Activated CD8-positive, alpha-beta T cell treated with anti-CD3 and anti-CD28 coated beads, Interleukin-2, amount 10 ng/mL, durations not matched to agents 7 days and 5 days (primary cell): ENCODE measurements at regions not wholly inside any gene's neighbourhood (a gene's known extent, or its start where the extent isn't known, plus 50 kb on each side); places are given as distances from the start of the nearest gene placed in this dataset.
"Not testable (repeated sequence)": the region's sequence is repeated elsewhere in the genome, so short reads cannot be mapped to it uniquely, and the experiment has no call there.

Experiments used
- ATAC-seq: fragments of 150-1000 bp; cut with Tn5 transposase; one replicate; pipeline ENCODE4 v1.10.0; 2021; ENCODE audit warnings: moderate library complexity
- CTCF ChIA-PET: fragments of 350-600 bp; sonication (Branson Sonifier 250); formaldehyde crosslinking; loops from one replicate; lab custom pipeline; 2021; ENCODE audit warnings: antibody characterized with exemption; lab: Charles Lee
- POLR2A ChIA-PET: fragments of 350-600 bp; sonication (Branson Sonifier 250); formaldehyde crosslinking; loops from one replicate; lab custom pipeline; 2021; ENCODE audit warnings: antibody characterized with exemption; lab: Charles Lee
- DNase-seq: peaks from one replicate; pipeline ENCODE4 v3.0.0-alpha.2; 2020
- H3K27ac Mint-ChIP-seq: one replicate; pipeline ENCODE4 v1.8.0; 2021; ENCODE audit warnings: mild to moderate bottlenecking, mixed read lengths
- H3K27me3 Mint-ChIP-seq: one replicate; pipeline ENCODE4 v1.8.0; 2021; ENCODE audit warnings: low read depth, mixed read lengths
- H3K36me3 Mint-ChIP-seq: one replicate; pipeline ENCODE4 v1.8.0; 2021; ENCODE audit warnings: low read depth, mixed read lengths
- H3K4me1 Mint-ChIP-seq: one replicate; pipeline ENCODE4 v1.8.0; 2021; ENCODE audit warnings: low read depth, mixed read lengths
- H3K4me3 Mint-ChIP-seq: one replicate; pipeline ENCODE4 v1.8.0; 2021; ENCODE audit warnings: mild to moderate bottlenecking, mixed read lengths
- H3K9me3 Mint-ChIP-seq: one replicate; pipeline ENCODE4 v1.8.0; 2022; ENCODE audit warnings: mixed read lengths; ENCODE audit not compliant: insufficient read depth

DNA sequence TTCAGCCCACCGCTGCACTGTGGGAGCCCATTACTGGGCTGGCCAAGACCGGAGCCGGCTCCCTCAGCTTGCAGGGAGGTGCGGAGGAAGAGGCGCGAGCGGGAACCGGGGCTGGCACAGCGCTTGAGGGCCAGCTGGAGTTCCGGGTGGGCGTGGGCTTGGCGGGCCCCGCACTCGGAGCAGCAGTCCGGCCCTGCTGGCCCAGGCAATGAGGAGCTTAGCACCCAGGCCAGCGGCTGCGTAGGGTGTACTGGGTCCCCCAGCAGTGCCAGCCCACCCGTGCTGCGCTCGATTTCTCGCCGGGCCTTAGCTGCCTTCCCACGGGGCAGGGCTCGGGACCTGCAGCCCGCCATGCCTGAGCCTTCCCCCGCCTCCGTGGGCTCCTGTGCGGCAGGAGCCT is 307.8 kb upstream of the DUSP10 start:
- not testable (repeated sequence) for H3K4me3 Mint-ChIP-seq

GRCh38 chr1:222049176-222049575 is 307.3 kb upstream of the DUSP10 start:
- Mint-ChIP-seq H3K9me3 (no peaks in the 10 kb centered on the region), H3K4me1 (peaks cover 17% of the 10 kb centered on the region), H3K4me3 (no peak overlapping the region), H3K27me3 (peaks cover 2% of the 10 kb centered on the region), H3K27ac (no peak overlapping the region), H3K36me3 (no peaks in the 10 kb centered on the region)
- ChIA-PET CTCF (no interaction called here), POLR2A (interaction anchor here (1.0 kb wide), 1 partner anchor 308 kb away, joined by 3 read pairs; the partner anchor contains the start of gene DUSP10)
- DNase-seq (no peak), ATAC-seq (no peak)

More for the DNA sequence above, 307.8 kb upstream of the DUSP10 start:
- H3K36me3 Mint-ChIP-seq, POLR2A ChIA-PET, CTCF ChIA-PET, H3K9me3 Mint-ChIP-seq, ATAC-seq, H3K27me3 Mint-ChIP-seq, H3K27ac Mint-ChIP-seq, DNase-seq: not testable (repeated sequence)
- peaks cover 17% of the 10 kb centered on the region for H3K4me1 Mint-ChIP-seq

DNA sequence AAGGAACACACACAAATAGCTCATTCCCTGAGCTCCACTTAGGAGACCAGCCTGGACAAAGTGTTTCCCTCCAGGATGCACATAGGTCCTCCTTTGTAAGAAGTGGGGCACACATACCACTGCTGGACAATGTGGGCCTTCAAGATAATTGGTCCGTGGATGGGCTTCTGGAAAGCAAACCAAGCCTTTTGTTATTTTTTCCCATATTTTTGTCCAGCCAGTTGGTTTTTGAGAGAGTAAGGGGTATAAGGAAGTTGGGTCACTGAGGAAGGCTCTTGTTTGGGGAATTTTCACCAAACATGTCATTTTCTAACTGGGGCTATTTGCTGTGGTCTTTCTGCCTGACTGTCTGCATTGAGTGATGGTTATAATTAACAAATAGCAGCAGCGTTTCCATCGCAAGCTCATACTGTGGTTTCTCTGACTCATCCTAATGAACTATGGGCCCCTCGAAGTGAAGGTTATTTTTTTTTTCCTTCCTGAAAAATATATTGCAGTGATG is 306.3 kb upstream of the DUSP10 start:
- Mint-ChIP-seq H3K4me1 (peaks cover 17% of the 10 kb centered on the region), H3K27me3 (peaks cover 2% of the 10 kb centered on the region), H3K9me3 (no peaks in the 10 kb centered on the region), H3K27ac (no peak overlapping the region), H3K4me3 (no peak overlapping the region), H3K36me3 (no peaks in the 10 kb centered on the region)
- CTCF ChIA-PET = interaction anchor here (1.1 kb wide), 1 partner anchor 407 kb away, joined by 4 read pairs; no protein-coding TSS in a partner anchor
- POLR2A ChIA-PET = interaction anchor here (1.0 kb wide), 1 partner anchor 306 kb away, joined by 3 read pairs; the partner anchor contains the start of gene DUSP10
- DNase-seq = no peak
- no peak for ATAC-seq

DNA sequence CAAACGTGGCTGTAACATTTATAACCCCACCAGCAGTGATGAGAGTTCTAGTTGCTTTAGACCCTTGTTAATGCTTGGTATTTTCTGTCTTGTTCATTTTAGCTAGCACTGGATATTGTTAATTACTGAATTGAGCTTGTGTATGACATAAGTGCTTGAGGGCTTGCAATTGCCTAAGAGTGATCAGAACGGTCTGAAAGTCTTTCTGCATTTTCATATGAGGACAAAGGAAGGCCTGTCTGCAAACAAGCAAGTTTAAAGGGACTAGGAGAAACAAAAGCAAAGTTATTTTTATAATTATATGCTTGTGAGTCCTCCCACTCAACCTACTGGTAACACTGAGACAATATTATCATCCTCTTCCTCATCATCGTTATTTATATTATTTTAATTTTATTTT is 305.5 kb upstream of the DUSP10 start:
- Mint-ChIP-seq H3K27me3 (peaks cover 2% of the 10 kb centered on the region), H3K4me3 (no peak overlapping the region), H3K9me3 (no peaks in the 10 kb centered on the region), H3K4me1 (peaks cover 17% of the 10 kb centered on the region), H3K27ac (no peak overlapping the region), H3K36me3 (no peaks in the 10 kb centered on the region)
- DNase-seq = no peak
- ATAC-seq = no peak
- ChIA-PET POLR2A (no interaction called here), CTCF (interaction anchor here (1.1 kb wide), 1 partner anchor 408 kb away, joined by 4 read pairs; no protein-coding TSS in a partner anchor)

- Mint-ChIP-seq H3K9me3 (no peaks in the 10 kb centered on the region), H3K27me3 (peaks cover 2% of the 10 kb centered on the region), H3K4me3 (no peak overlapping the region), H3K36me3 (no peaks in the 10 kb centered on the region), H3K27ac (no peak overlapping the region), H3K4me1 (peaks cover 17% of the 10 kb centered on the region)
- DNase-seq = no peak
- ChIA-PET POLR2A (no interaction called here), CTCF (no interaction called here)
- no peak for ATAC-seq
Observed at GRCh38 chr1:222046684-222047263, 304.9 kb upstream of the DUSP10 start.

DNA sequence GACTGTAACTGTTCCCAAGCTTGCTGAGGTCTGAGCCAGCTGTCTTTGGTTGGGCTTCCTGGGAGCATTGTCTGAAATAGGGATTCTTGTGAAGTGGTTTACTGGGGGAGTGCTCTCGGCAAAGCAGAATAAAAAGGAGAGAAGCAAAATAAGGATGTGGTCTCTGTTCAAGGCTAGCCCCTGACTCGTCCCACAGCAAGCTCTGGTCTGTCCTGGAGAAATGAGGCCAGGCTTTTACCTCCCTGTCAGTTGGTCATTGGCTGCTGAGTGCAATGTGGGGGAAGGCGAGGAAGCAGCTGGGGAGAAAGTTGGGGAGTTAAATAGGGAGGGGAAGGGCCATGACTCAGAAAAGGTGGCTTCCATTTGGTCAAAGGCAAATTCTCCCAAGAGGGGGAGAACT is 303.9 kb upstream of the DUSP10 start:
- Mint-ChIP-seq H3K27me3 (peaks cover 2% of the 10 kb centered on the region), H3K9me3 (no peaks in the 10 kb centered on the region), H3K36me3 (no peaks in the 10 kb centered on the region), H3K4me1 (peaks cover 17% of the 10 kb centered on the region), H3K4me3 (no peak overlapping the region), H3K27ac (no peak overlapping the region)
- POLR2A ChIA-PET = no interaction called here
- CTCF ChIA-PET = no interaction called here
- no peak for ATAC-seq
- DNase-seq = no peak

GRCh38 chr1:222045236-222045635 is 303.3 kb upstream of the DUSP10 start:
- CTCF ChIA-PET = no interaction called here
- no peaks in the 10 kb centered on the region for H3K27me3 Mint-ChIP-seq
- peaks cover 15% of the 10 kb centered on the region for H3K4me1 Mint-ChIP-seq
- no peaks in the 10 kb centered on the region for H3K9me3 Mint-ChIP-seq
- ATAC-seq (no peak), DNase-seq (no peak)
- no peak overlapping the region for H3K27ac Mint-ChIP-seq
- POLR2A ChIA-PET = no interaction called here
- H3K4me3 Mint-ChIP-seq = no peak overlapping the region
- no peaks in the 10 kb centered on the region for H3K36me3 Mint-ChIP-seq

DNA sequence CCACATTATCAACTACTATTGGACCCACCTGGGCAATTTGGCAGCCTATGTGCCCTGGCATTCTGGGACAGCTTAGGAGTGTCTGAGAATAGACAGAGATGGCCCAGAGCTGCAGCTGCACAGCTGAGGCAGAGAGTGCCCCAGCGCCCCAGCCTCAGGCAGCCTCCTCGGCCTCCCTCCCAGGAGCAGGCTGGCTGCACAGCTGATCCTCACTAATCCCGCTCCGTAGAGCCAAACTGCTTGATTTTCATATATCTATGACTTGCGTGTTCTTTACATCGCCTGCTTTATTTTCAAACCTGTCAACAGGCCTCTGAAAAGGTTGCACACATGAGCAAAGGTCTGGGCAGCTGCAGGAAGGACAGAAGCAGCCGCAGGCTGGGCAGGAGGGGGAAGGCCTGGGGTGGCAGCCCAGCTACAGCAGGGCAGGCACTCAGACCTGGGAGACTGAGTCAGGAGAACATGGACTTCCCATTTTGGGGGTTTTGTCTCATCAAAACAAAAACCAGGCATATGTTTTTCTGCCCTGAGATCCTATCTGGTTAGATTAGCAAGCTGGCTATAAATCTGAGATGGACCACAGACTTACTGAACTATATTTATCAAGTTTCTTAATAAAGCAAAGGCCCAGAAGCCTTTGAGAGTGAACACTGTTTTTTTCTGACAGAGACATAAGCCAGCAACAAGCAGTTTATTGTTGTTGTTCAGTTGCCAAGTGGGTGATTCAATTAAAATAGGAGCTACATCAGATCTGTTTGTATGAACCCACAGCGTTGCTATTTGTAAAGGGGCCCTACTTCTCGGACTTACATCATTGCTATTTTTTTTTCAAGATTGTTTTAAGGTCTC is 301.8 kb upstream of the DUSP10 start:
- ChIA-PET POLR2A (interaction anchor here (0.6 to 0.7 kb wide), 2 partner anchors 34 to 81 kb away, joined by 3 to 4 read pairs; no protein-coding TSS in a partner anchor), CTCF (no interaction called here)
- H3K4me1 Mint-ChIP-seq = peaks cover 11% of the 10 kb centered on the region
- no peak overlapping the region for H3K4me3 Mint-ChIP-seq
- no peak overlapping the region for H3K27ac Mint-ChIP-seq
- H3K36me3 Mint-ChIP-seq = no peaks in the 10 kb centered on the region
- ATAC-seq = no peak
- H3K27me3 Mint-ChIP-seq = no peaks in the 10 kb centered on the region
- no peaks in the 10 kb centered on the region for H3K9me3 Mint-ChIP-seq
- DNase-seq = no peak

DNA sequence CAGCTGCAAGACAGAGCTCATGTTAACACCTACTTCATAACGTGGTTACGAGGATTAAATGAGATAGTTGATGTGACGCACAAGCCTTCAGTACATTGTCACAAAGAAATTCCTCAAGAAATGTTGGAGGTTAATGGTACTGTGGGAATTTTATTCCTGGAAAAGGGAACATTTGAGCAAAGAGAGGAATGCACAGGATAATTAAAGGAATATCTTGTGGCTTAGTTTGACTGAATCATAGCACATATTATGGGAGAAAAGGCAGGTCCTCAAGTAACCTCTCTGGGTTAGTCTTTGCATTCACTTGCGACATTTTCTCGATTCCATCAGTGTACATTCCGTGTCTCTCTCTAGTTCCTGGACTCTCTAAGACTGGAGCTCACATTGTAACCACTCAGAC is 300.2 kb upstream of the DUSP10 start:
- ChIA-PET POLR2A (no interaction called here), CTCF (no interaction called here)
- no peak for ATAC-seq
- Mint-ChIP-seq H3K4me3 (no peak overlapping the region), H3K9me3 (no peaks in the 10 kb centered on the region), H3K27ac (no peak overlapping the region), H3K4me1 (no peaks in the 10 kb centered on the region), H3K36me3 (no peaks in the 10 kb centered on the region), H3K27me3 (peaks cover 4% of the 10 kb centered on the region)
- DNase-seq = no peak

DNA sequence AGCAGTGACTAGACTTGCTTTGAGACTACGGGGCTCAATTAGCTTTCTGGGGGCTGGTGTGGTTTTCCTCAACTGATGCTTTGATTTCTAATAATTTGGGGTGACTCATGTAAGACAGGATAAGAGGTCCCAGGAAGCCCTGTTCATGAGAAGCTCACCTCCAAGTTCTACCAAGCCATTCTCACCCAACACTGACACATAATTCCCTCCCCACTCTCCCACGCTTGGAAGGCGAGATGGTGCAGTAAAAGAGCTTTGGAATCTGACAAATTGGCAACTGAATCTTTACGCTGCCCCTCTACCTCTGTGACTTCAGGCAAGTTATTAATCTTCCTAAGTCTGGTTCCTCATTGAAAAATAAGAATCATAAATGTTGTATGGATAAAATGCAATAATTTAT is 299.1 kb upstream of the DUSP10 start:
- no peak overlapping the region for H3K4me3 Mint-ChIP-seq
- POLR2A ChIA-PET = no interaction called here
- H3K27ac Mint-ChIP-seq = no peak overlapping the region
- ATAC-seq (no peak), DNase-seq (no peak)
- CTCF ChIA-PET = interaction anchor here (1.4 kb wide), 1 partner anchor 414 kb away, joined by 3 read pairs; no protein-coding TSS in a partner anchor
- no peaks in the 10 kb centered on the region for H3K36me3 Mint-ChIP-seq
- peaks cover 8% of the 10 kb centered on the region for H3K27me3 Mint-ChIP-seq
- H3K9me3 Mint-ChIP-seq = no peaks in the 10 kb centered on the region
- H3K4me1 Mint-ChIP-seq = no peaks in the 10 kb centered on the region

DNA sequence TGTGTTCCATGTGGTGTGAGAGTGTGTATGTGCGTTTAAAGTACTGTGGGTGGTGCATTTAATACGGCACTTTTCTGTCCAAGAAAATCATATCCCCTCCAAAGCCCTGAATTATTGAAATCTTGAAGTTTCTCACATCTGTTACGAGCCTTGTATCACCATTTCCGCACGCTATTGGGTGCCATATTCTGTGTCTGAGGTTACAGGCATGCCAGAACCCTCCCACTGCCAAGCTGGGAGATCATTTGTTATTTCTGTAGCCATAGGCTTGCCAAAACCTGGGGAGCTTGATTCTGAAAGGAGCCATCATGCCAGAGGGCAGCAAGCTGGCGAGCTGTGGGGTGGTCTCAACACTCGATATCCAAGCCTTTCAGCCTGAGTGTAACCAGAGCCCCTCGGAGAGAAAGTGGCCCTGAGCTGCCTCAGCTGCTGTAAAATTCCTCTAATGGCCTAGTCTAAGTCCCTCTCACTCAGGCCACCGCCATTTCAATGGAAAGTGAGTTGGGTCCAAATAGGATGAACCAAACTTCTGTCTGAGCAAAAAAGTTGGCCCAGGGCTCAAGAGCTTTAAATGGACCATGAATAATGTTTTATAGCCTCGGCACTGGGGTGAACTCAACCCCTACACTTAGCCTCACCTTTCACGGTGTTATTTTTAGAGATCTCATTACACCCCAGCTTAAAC is 298.4 kb upstream of the DUSP10 start:
- Mint-ChIP-seq H3K4me1 (no peaks in the 10 kb centered on the region), H3K4me3 (no peak overlapping the region), H3K9me3 (no peaks in the 10 kb centered on the region), H3K27me3 (peaks cover 9% of the 10 kb centered on the region), H3K36me3 (no peaks in the 10 kb centered on the region), H3K27ac (no peak overlapping the region)
- ChIA-PET CTCF (interaction anchor here (1.4 kb wide), 1 partner anchor 415 kb away, joined by 3 read pairs; no protein-coding TSS in a partner anchor), POLR2A (no interaction called here)
- ATAC-seq (no peak), DNase-seq (no peak)
